Fibroblast of upper back skin (primary cell): ENCODE measurements at regions not wholly inside any gene's neighbourhood (a gene's known extent, or its start where the extent isn't known, plus 50 kb on each side); places are given as distances from the start of the nearest gene placed in this dataset.

Experiments
- DNase-seq: peaks from one replicate; pipeline ENCODE4 v3.0.0-alpha.2; 2013

- no peak for DNase-seq
Observed at GRCh38 chr1:198472997-198473396, 67.5 kb downstream of the ATP6V1G3 start.

- DNase-seq: no peak
Observed at GRCh38 chr1:198472119-198472518, 68.4 kb downstream of the ATP6V1G3 start.

GRCh38 chr1:198467907-198468306 is 72.6 kb downstream of the ATP6V1G3 start:
- DNase-seq: peak; percentile 47

GRCh38 chr1:198467342-198467741 is 73.1 kb downstream of the ATP6V1G3 start:
- DNase-seq: no peak

- DNase-seq: peak; percentile 83
Observed at GRCh38 chr1:198465201-198466144, 75.0 kb downstream of the ATP6V1G3 start.

- no peak for DNase-seq
Observed at GRCh38 chr1:198463709-198464108, 76.8 kb downstream of the ATP6V1G3 start.

- peak; percentile 66 for DNase-seq
Observed at GRCh38 chr1:198462365-198463019, 78.0 kb downstream of the ATP6V1G3 start.

- DNase-seq: no peak
Observed at GRCh38 chr1:198455966-198456365, 84.5 kb downstream of the ATP6V1G3 start.

- DNase-seq: peak; percentile 24
Observed at GRCh38 chr1:198449727-198450433, 90.6 kb downstream of the ATP6V1G3 start.

- DNase-seq: no peak
Observed at GRCh38 chr1:198449261-198449660, 91.2 kb downstream of the ATP6V1G3 start.

GRCh38 chr1:198447468-198447867 is 93.0 kb downstream of the ATP6V1G3 start:
- no peak for DNase-seq

GRCh38 chr1:198445872-198446271 is 94.6 kb downstream of the ATP6V1G3 start:
- no peak for DNase-seq

GRCh38 chr1:198444792-198445191 is 95.7 kb downstream of the ATP6V1G3 start:
- DNase-seq: peak; percentile 48

- DNase-seq: peak; percentile 90
Observed at GRCh38 chr1:198443365-198444233, 96.9 kb downstream of the ATP6V1G3 start.

GRCh38 chr1:198440842-198441241 is 99.6 kb downstream of the ATP6V1G3 start:
- peak; percentile 68 for DNase-seq

- DNase-seq: peak; percentile 35
Observed at GRCh38 chr1:198437332-198437731, 103.1 kb downstream of the ATP6V1G3 start.

- DNase-seq: no peak
Observed at GRCh38 chr1:198436276-198436675, 104.2 kb downstream of the ATP6V1G3 start.

- no peak for DNase-seq
Observed at GRCh38 chr1:198435056-198435455, 105.4 kb downstream of the ATP6V1G3 start.

GRCh38 chr1:198424441-198424840 is 116.0 kb downstream of the ATP6V1G3 start:
- peak; percentile 76 for DNase-seq

GRCh38 chr1:198423673-198424072 is 116.8 kb downstream of the ATP6V1G3 start:
- no peak for DNase-seq

GRCh38 chr1:198417039-198417438 is 123.4 kb downstream of the ATP6V1G3 start:
- DNase-seq: peak; percentile 25

GRCh38 chr1:198416296-198416695 is 124.2 kb downstream of the ATP6V1G3 start:
- DNase-seq: peak; percentile 34
